PC-9 (cell line): ENCODE measurements at regions not wholly inside any gene's neighbourhood (a gene's known extent, or its start where the extent isn't known, plus 50 kb on each side); places are given as distances from the start of the nearest gene placed in this dataset.
A peak's percentile ranks its signal among the peaks of the same experiment; 100 is the strongest.

Source experiments
- BruUV-seq: library from RNA; stranded (reverse); fragments of 400-500 nt; replicated peaks from 2 replicates; lab custom pipeline; 2021; lab: Mats Ljungman, UMichigan
- CTCF ChIA-PET: fragments of 300-600 bp; sonication (Branson Sonifier 250); formaldehyde crosslinking; loops from one replicate; lab custom pipeline; 2022; ENCODE audit warnings: antibody characterized with exemption; lab: Charles Lee
- POLR2A ChIA-PET: fragments of 300-600 bp; sonication (Branson Sonifier 250); formaldehyde crosslinking; loops from one replicate; lab custom pipeline; 2022; ENCODE audit warnings: antibody characterized with exemption; ENCODE audit not compliant: unreplicated experiment; lab: Charles Lee
- DNase-seq, 2 experiments: peaks; one replicate each; pipeline versions ENCODE4 v3.0.0 to v3.0.0-alpha.2; 2015 to 2022; ENCODE audit warnings: mixed read lengths in 1 of 2
- H2AFZ ChIP-seq: fragments of 200-600 bp; sonication (generic); 2 replicates; pipeline ENCODE4 v1.8.1; 2017; ENCODE audit warnings: antibody characterized with exemption
- H3F3A ChIP-seq: fragments of 200-600 bp; sonication (generic); 2 replicates; pipeline ENCODE4 v1.8.1; 2017; ENCODE audit warnings: antibody characterized with exemption, mild to moderate bottlenecking, low read depth; ENCODE audit not compliant: insufficient read depth
- H3K27ac ChIP-seq: fragments of 200-600 bp; sonication (generic); 2 replicates; pipeline ENCODE4 v1.6.1; 2016; ENCODE audit warnings: mixed run types
- H3K27me3 ChIP-seq: fragments of 200-600 bp; sonication (generic); 2 replicates; pipeline ENCODE4 v1.6.1; 2016; ENCODE audit warnings: low read depth, mixed run types; ENCODE audit not compliant: insufficient read depth
- H3K36me3 ChIP-seq: fragments of 200-600 bp; sonication (generic); 2 replicates; pipeline ENCODE4 v1.6.1; 2016; ENCODE audit warnings: low read depth, mixed run types
- H3K4me1 ChIP-seq: fragments of 200-600 bp; sonication (generic); replicated peaks from 2 replicates; pipeline ENCODE4 v1.6.1; 2016; ENCODE audit warnings: mixed run types; ENCODE audit not compliant: insufficient read depth
- H3K4me2 ChIP-seq: fragments of 200-600 bp; sonication (generic); 2 replicates; pipeline ENCODE4 v1.6.1; 2017; ENCODE audit warnings: mixed run types
- H3K4me3 ChIP-seq: fragments of 200-600 bp; sonication (generic); 2 replicates; pipeline ENCODE4 v1.6.1; 2016; ENCODE audit warnings: mixed run types
- H3K79me2 ChIP-seq: fragments of 200-600 bp; sonication (generic); 2 replicates; pipeline ENCODE4 v1.6.1; 2017; ENCODE audit warnings: low read depth, mixed run types
- H3K9me2 ChIP-seq: fragments of 200-600 bp; sonication (generic); 2 replicates; pipeline ENCODE4 v1.8.1; 2017; ENCODE audit warnings: mild to moderate bottlenecking; ENCODE audit not compliant: insufficient read depth
- H3K9me3 ChIP-seq: fragments of 200-600 bp; sonication (generic); 2 replicates; pipeline ENCODE4 v1.8.1; 2016; ENCODE audit warnings: low read depth; ENCODE audit not compliant: insufficient read depth
- H4K20me1 ChIP-seq: fragments of 200-600 bp; sonication (generic); 2 replicates; pipeline ENCODE4 v1.8.1; 2017; ENCODE audit not compliant: insufficient read depth
- EZH2 ChIP-seq: fragments of 200-600 bp; sonication (generic); IDR thresholded peaks from 2 replicates; pipeline ENCODE4 v1.8.0; 2017; ENCODE audit warnings: antibody characterized with exemption, low read depth
- intact Hi-C: fragments of 100-400 bp; cut with micrococcal nuclease; formaldehyde crosslinking; loops from one replicate; pipeline ENCODE4 v1.10.0; 2022; ENCODE audit not compliant: unreplicated experiment
- TF ChIP-seq, protein P1 (sequence below): fragments of 200-600 bp; sonication (generic); conservative IDR thresholded peaks from 2 replicates; pipeline ENCODE4 v1.6.1; 2017; ENCODE audit warnings: mixed run types, antibody characterized with exemption, mild to moderate bottlenecking, moderate library complexity

DNA sequence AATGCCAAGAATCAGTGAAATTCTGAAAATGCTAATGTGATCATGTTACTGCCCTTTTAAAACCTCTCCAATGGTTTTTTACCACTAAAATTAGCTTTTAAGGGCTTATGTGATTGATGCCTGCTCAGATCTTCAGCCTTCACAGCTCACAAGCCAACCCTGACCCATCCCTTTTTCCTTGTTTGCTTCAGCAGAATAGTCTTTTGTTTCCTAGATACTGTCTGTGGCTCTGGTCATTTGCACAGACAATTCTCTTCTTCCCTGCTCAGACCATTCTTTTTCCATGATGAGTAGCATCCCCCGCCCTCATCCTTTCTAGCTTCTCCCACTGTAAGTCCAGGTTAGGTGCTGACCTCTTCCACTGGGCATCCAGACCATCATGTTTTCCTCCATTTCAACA, 164.9 kb upstream of the NT5C1B start:
- Histone ChIP-seq H3F3A (peaks cover 9% of the 10 kb centered on the region; the same call in 1 of the 2 replicates), H3K27ac (no peak overlapping the region), H3K4me3 (no peak overlapping the region), H3K4me2 (no peak overlapping the region), H3K9me2 (no peaks in the 10 kb centered on the region), H3K27me3 (no peaks in the 10 kb centered on the region), H3K36me3 (no peaks in the 10 kb centered on the region), H2AFZ (no peak overlapping the region), H3K79me2 (no peaks in the 10 kb centered on the region), H3K4me1 (peaks cover 31% of the 10 kb centered on the region), H3K9me3 (peaks cover 2% of the 10 kb centered on the region; the same call in 1 of the 2 replicates), H4K20me1 (no peaks in the 10 kb centered on the region)
- intact Hi-C loops = loop anchor here (5.0 kb wide), 3 partner anchors 232 to 1048 kb away; no protein-coding TSS in a partner anchor
- BruUV-seq = no TSS peak
- ChIA-PET CTCF (interaction anchor here (0.7 kb wide), 1 partner anchor 1576 kb away, joined by 3 read pairs; no protein-coding TSS in a partner anchor), POLR2A (interaction anchor here (0.7 kb wide), 1 partner anchor 24 kb away, joined by 3 read pairs; no protein-coding TSS in a partner anchor)
- no peak for TF ChIP-seq EZH2
- TF ChIP-seq, protein P1, sequence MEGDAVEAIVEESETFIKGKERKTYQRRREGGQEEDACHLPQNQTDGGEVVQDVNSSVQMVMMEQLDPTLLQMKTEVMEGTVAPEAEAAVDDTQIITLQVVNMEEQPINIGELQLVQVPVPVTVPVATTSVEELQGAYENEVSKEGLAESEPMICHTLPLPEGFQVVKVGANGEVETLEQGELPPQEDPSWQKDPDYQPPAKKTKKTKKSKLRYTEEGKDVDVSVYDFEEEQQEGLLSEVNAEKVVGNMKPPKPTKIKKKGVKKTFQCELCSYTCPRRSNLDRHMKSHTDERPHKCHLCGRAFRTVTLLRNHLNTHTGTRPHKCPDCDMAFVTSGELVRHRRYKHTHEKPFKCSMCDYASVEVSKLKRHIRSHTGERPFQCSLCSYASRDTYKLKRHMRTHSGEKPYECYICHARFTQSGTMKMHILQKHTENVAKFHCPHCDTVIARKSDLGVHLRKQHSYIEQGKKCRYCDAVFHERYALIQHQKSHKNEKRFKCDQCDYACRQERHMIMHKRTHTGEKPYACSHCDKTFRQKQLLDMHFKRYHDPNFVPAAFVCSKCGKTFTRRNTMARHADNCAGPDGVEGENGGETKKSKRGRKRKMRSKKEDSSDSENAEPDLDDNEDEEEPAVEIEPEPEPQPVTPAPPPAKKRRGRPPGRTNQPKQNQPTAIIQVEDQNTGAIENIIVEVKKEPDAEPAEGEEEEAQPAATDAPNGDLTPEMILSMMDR = no peak
- no peak for DNase-seq

DNA sequence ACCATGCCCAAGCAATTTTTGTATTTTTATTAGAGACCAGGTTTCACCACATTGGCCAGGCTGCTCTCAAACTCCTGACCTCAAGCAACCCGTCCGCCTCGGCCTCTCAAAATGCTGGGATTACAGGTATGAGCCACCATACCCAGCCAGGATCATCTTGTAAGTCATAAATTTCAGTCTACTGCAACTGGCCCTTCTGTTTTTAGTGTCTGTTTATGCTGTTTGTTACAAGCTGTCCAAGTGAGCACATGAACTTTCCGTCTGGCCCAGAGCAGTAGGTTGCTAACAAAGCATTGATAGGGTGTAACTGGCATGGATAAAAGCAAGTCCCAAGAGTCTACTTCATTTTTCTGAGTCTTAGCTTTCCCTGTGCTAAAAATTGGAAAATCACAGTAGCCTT, 164.4 kb upstream of the NT5C1B start:
- ChIA-PET CTCF (interaction anchor here (0.7 kb wide), 1 partner anchor 955 kb away, joined by 3 read pairs; no protein-coding TSS in a partner anchor), POLR2A (no interaction called here)
- no peak overlapping the region for H3K27ac ChIP-seq
- DNase-seq = no peak
- H3K36me3 ChIP-seq = no peaks in the 10 kb centered on the region
- no peaks in the 10 kb centered on the region for H4K20me1 ChIP-seq
- no peaks in the 10 kb centered on the region; the same call in 1 of the 2 replicates for H3K9me3 ChIP-seq
- intact Hi-C loops = loop anchor here (5.0 kb wide), 3 partner anchors 231 to 1049 kb away; no protein-coding TSS in a partner anchor
- no peaks in the 10 kb centered on the region for H3K9me2 ChIP-seq
- BruUV-seq = no TSS peak
- H2AFZ ChIP-seq = no peak overlapping the region
- TF ChIP-seq, protein P1 = no peak
- TF ChIP-seq EZH2 = no peak
- H3F3A ChIP-seq = peaks cover 9% of the 10 kb centered on the region; the same call in 1 of the 2 replicates
- no peaks in the 10 kb centered on the region for H3K79me2 ChIP-seq
- H3K27me3 ChIP-seq = no peaks in the 10 kb centered on the region
- peaks cover 31% of the 10 kb centered on the region for H3K4me1 ChIP-seq
- H3K4me2 ChIP-seq = no peak overlapping the region
- H3K4me3 ChIP-seq = no peak overlapping the region

DNA sequence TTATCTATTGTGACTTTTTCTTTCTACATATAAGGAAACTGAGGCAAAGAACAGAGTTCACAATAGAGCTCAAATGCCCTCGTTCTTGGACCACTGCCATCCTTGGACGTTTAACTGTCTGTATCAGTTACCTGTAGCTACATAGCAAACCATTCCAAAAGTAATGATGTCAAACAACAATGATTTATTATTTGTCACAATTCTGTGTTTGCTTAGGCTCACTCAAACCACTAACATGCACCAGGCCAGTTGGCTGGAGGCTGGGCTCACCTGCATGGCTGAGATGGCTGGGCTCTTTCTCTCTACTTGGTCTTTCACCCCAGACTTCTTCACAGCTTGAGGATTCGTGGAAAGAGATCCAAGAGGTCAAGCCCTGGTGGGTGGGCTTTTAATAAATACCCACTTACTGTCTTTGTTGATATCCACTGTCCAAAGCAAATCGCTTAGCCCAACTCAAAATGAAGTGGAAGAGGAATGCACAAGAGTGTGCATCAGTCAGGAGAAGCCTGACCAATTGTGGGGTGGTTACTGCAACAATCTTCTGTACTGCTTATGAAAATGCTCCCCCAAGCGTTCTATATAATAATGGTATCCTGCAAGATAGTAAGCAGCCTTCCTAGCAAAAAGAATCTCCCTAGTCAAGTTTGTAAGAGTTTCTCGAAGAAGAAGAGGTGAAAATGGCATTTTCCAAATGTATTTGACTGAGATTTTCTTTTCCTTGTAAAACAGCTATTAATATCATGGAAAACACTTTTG, 163.5 kb upstream of the NT5C1B start:
- H3K4me2 ChIP-seq = no peak overlapping the region
- POLR2A ChIA-PET = no interaction called here
- no peaks in the 10 kb centered on the region for H4K20me1 ChIP-seq
- intact Hi-C loops = loop anchor here (5.0 kb wide), 3 partner anchors 231 to 1049 kb away; no protein-coding TSS in a partner anchor
- H3K4me3 ChIP-seq = no peak overlapping the region
- DNase-seq = peak in 1 of 2 experiments; percentile 49
- CTCF ChIA-PET = no interaction called here
- no peak overlapping the region for H2AFZ ChIP-seq
- no TSS peak for BruUV-seq
- no peaks in the 10 kb centered on the region for H3K9me2 ChIP-seq
- TF ChIP-seq, protein P1 = no peak
- no peak for TF ChIP-seq EZH2
- no peak overlapping the region for H3K27ac ChIP-seq
- H3K4me1 ChIP-seq = peaks cover 31% of the 10 kb centered on the region
- no peaks in the 10 kb centered on the region for H3K79me2 ChIP-seq
- H3F3A ChIP-seq = peaks cover 9% of the 10 kb centered on the region; the same call in 1 of the 2 replicates
- H3K27me3 ChIP-seq = no peaks in the 10 kb centered on the region
- no peaks in the 10 kb centered on the region; the same call in 1 of the 2 replicates for H3K9me3 ChIP-seq
- H3K36me3 ChIP-seq = no peaks in the 10 kb centered on the region
